GM18508 (cell line): ENCODE measurements at regions not wholly inside any gene's neighbourhood (a gene's known extent, or its start where the extent isn't known, plus 50 kb on each side); places are given as distances from the start of the nearest gene placed in this dataset.

Source experiments
- ATAC-seq: cut with Tn5 transposase; IDR thresholded peaks from one replicate; pipeline ENCODE4 v1.9.1; 2021; ENCODE audit warnings: moderate number of reproducible peaks; ENCODE audit not compliant: insufficient read depth, unreplicated experiment

- ATAC-seq: no peak
These were observed 91.2 kb upstream of the AHR start for GRCh38 chr7:17207220-17207619.

GRCh38 chr7:17209101-17209500 lies 89.4 kb upstream of the AHR start:
- ATAC-seq: no peak

- no peak for ATAC-seq
These were observed 87.1 kb upstream of the AHR start for GRCh38 chr7:17211307-17211836.

GRCh38 chr7:17212188-17212587 lies 86.3 kb upstream of the AHR start:
- no peak for ATAC-seq

GRCh38 chr7:17227766-17228490 lies 70.5 kb upstream of the AHR start:
- no peak for ATAC-seq

- ATAC-seq: no peak
These were observed 69.2 kb upstream of the AHR start for GRCh38 chr7:17229228-17229627.

- no peak for ATAC-seq
These were observed 68.2 kb upstream of the AHR start for GRCh38 chr7:17230099-17230807.

- ATAC-seq: no peak
These were observed 64.8 kb upstream of the AHR start for GRCh38 chr7:17233603-17234002.

GRCh38 chr7:17234030-17234397 lies 64.4 kb upstream of the AHR start:
- ATAC-seq: peak; percentile 31

GRCh38 chr7:17234398-17235031 lies 63.9 kb upstream of the AHR start:
- ATAC-seq: peak; percentile 95

GRCh38 chr7:17236171-17236570 lies 62.3 kb upstream of the AHR start:
- ATAC-seq: no peak

GRCh38 chr7:17236603-17237002 lies 61.8 kb upstream of the AHR start:
- ATAC-seq: no peak

GRCh38 chr7:17239046-17239445 lies 59.4 kb upstream of the AHR start:
- ATAC-seq: no peak

- ATAC-seq: no peak
These were observed 58.5 kb upstream of the AHR start for GRCh38 chr7:17239683-17240521.

GRCh38 chr7:17242504-17242903 lies 55.9 kb upstream of the AHR start:
- no peak for ATAC-seq

- no peak for ATAC-seq
These were observed 53.7 kb upstream of the AHR start for GRCh38 chr7:17244786-17245185.

GRCh38 chr7:17247357-17247756 lies 51.1 kb upstream of the AHR start:
- ATAC-seq: no peak

- ATAC-seq: no peak
These were observed 49.9 kb upstream of the AHR start for GRCh38 chr7:17248527-17248926.
